ENCODE measurements at regions not wholly inside any gene's neighbourhood (a gene's known extent, or its start where the extent isn't known, plus 50 kb on each side); places are given as distances from the start of the nearest gene placed in this dataset.
A peak's percentile ranks its signal among the peaks of the same experiment; 100 is the strongest.

GRCh38 chr13:90483906-90484305, 863.6 kb upstream of the MIR17HG start:
- ChIA-PET CTCF (no interaction called here), POLR2A (ENCODE audit: low non-redundant PET) (no interaction called here)
- Histone ChIP-seq H3K9me3 (ENCODE audit: low read depth, low read length, poor library complexity, severe bottlenecking) (no peaks in the 10 kb centered on the region), H3K27me3 (replicated peaks; ENCODE audit: insufficient read depth, low read depth, low read length, poor library complexity) (no peaks in the 10 kb centered on the region), H3K27ac (ENCODE audit: low read depth, low read length, poor library complexity, severe bottlenecking) (no peak overlapping the region), H3K36me3 (ENCODE audit: insufficient read depth, low read length, poor library complexity, severe bottlenecking) (no peaks in the 10 kb centered on the region), H3K4me1 (ENCODE audit: insufficient read depth, low read length, poor library complexity, severe bottlenecking) (no peaks in the 10 kb centered on the region), H3K4me3 (ENCODE audit: low read depth, low read length, poor library complexity, severe bottlenecking) (no peak overlapping the region)
- no peak for DNase-seq (ENCODE audit: low spot score)
- TF ChIP-seq EZH2 (IDR thresholded peaks at IDR 0.05; ENCODE audit: borderline replicate concordance, low read depth, low read length, poor library complexity, severe bottlenecking) = no peak
- no peak for TF ChIP-seq CTCF (conservative IDR thresholded peaks at IDR 0.05; ENCODE audit: low read depth, low read length)
- no TSS peak for BruUV-seq (replicated peaks)
- intact Hi-C loops (cut with micrococcal nuclease; ENCODE audit: unreplicated experiment) = no loop called here

- H3K4me1 ChIP-seq (ENCODE audit: insufficient read depth, low read length, poor library complexity, severe bottlenecking) = no peaks in the 10 kb centered on the region
- no TSS peak for BruUV-seq (replicated peaks)
- intact Hi-C loops (cut with micrococcal nuclease; ENCODE audit: unreplicated experiment) = no loop called here
- peak; percentile 59 for DNase-seq (ENCODE audit: low spot score)
- no peaks in the 10 kb centered on the region for H3K27me3 ChIP-seq (replicated peaks; ENCODE audit: insufficient read depth, low read depth, low read length, poor library complexity)
- no peak overlapping the region for H3K27ac ChIP-seq (ENCODE audit: low read depth, low read length, poor library complexity, severe bottlenecking)
- no peak for TF ChIP-seq EZH2 (IDR thresholded peaks at IDR 0.05; ENCODE audit: borderline replicate concordance, low read depth, low read length, poor library complexity, severe bottlenecking)
- TF ChIP-seq CTCF (conservative IDR thresholded peaks at IDR 0.05; ENCODE audit: low read depth, low read length) = no peak
- ChIA-PET CTCF (no interaction called here), POLR2A (ENCODE audit: low non-redundant PET) (interaction anchor here (0.6 kb wide), 1 partner anchor 87 kb away, joined by 3 read pairs; no protein-coding TSS in a partner anchor)
- H3K4me3 ChIP-seq (ENCODE audit: low read depth, low read length, poor library complexity, severe bottlenecking) = no peak overlapping the region
- H3K9me3 ChIP-seq (ENCODE audit: low read depth, low read length, poor library complexity, severe bottlenecking) = no peaks in the 10 kb centered on the region
- H3K36me3 ChIP-seq (ENCODE audit: insufficient read depth, low read length, poor library complexity, severe bottlenecking) = no peaks in the 10 kb centered on the region
Measured at GRCh38 chr13:90485436-90485835, 862.1 kb upstream of the MIR17HG start.

DNA sequence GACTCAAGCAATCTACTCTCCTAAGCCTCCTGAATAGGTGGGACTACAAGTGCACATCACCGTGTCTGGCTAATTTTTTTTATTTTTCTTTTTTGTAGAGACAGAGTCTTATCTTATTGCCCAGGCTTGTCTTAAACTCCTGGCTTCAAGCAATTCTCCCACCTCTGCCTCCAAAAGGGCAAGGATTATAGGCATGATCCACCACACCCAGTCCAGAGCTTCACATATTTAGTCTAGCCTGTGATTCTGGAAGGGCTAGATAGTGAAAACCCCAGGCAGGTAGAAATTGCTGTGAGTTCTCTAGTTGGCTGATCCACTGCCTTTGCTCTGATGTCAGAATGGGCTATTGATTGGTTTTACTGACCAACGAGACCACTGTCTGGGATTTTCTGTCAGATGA, 854.6 kb upstream of the MIR17HG start:
- POLR2A ChIA-PET (ENCODE audit: low non-redundant PET) = no interaction called here
- H3K27me3 ChIP-seq (replicated peaks; ENCODE audit: insufficient read depth, low read depth, low read length, poor library complexity) = no peaks in the 10 kb centered on the region
- H3K9me3 ChIP-seq (ENCODE audit: low read depth, low read length, poor library complexity, severe bottlenecking) = no peaks in the 10 kb centered on the region
- intact Hi-C loops (cut with micrococcal nuclease; ENCODE audit: unreplicated experiment) = no loop called here
- no peak overlapping the region for H3K27ac ChIP-seq (ENCODE audit: low read depth, low read length, poor library complexity, severe bottlenecking)
- TF ChIP-seq EZH2 (IDR thresholded peaks at IDR 0.05; ENCODE audit: borderline replicate concordance, low read depth, low read length, poor library complexity, severe bottlenecking) (no peak), CTCF (conservative IDR thresholded peaks at IDR 0.05; ENCODE audit: low read depth, low read length) (no peak)
- no peaks in the 10 kb centered on the region for H3K4me1 ChIP-seq (ENCODE audit: insufficient read depth, low read length, poor library complexity, severe bottlenecking)
- no peak for DNase-seq (ENCODE audit: low spot score)
- no TSS peak for BruUV-seq (replicated peaks)
- CTCF ChIA-PET = no interaction called here
- H3K36me3 ChIP-seq (ENCODE audit: insufficient read depth, low read length, poor library complexity, severe bottlenecking) = no peaks in the 10 kb centered on the region
- H3K4me3 ChIP-seq (ENCODE audit: low read depth, low read length, poor library complexity, severe bottlenecking) = no peak overlapping the region

Measured in A673 (cell line).